NT2/D1 (cell line): ENCODE measurements at regions not wholly inside any gene's neighbourhood (a gene's known extent, or its start where the extent isn't known, plus 50 kb on each side); places are given as distances from the start of the nearest gene placed in this dataset.
"Not testable (repeated sequence)": the region's sequence is repeated elsewhere in the genome, so short reads cannot be mapped to it uniquely, and the experiment has no call there.

Experiments
- DNase-seq: peaks from one replicate; pipeline ENCODE4 v3.0.0-alpha.2; 2011; ENCODE audit warnings: low read depth, low spot score
- H3K27me3 ChIP-seq: 2 replicates; pipeline ENCODE4 v1.6.0; 2011; ENCODE audit warnings: mild to moderate bottlenecking; ENCODE audit not compliant: insufficient read length, insufficient read depth
- H3K36me3 ChIP-seq: 2 replicates; pipeline ENCODE4 v1.6.1; 2011; ENCODE audit warnings: mild to moderate bottlenecking, low read length, mixed read lengths; ENCODE audit not compliant: insufficient read depth, insufficient read length
- H3K4me1 ChIP-seq: 2 replicates; pipeline ENCODE4 v1.5.1; 2011; ENCODE audit not compliant: insufficient read depth, insufficient read length
- H3K4me3 ChIP-seq: 2 replicates; pipeline ENCODE4 v1.5.1; 2011; ENCODE audit warnings: low read depth; ENCODE audit not compliant: insufficient read length
- H3K9ac ChIP-seq: 2 replicates; pipeline ENCODE4 v1.6.0; 2011; ENCODE audit warnings: low read depth; ENCODE audit not compliant: insufficient read length
- H3K9me3 ChIP-seq: 2 replicates; pipeline ENCODE4 v1.5.1; 2011; ENCODE audit warnings: mild to moderate bottlenecking, low read length; ENCODE audit not compliant: insufficient read depth
- SUZ12 ChIP-seq: IDR thresholded peaks from 2 replicates; pipeline ENCODE4 v1.6.1; 2011; ENCODE audit not compliant: insufficient read length, insufficient read depth; ENCODE audit errors: extremely low read depth
- YY1 ChIP-seq: IDR thresholded peaks from 2 replicates; pipeline ENCODE4 v1.6.1; 2011; ENCODE audit not compliant: insufficient read length, insufficient read depth
- ZNF274 ChIP-seq: IDR thresholded peaks from 2 replicates; pipeline ENCODE4 v1.6.1; 2011; ENCODE audit warnings: mild to moderate bottlenecking, low read depth, low read length

GRCh38 chr4:45453258-45453853, 670.5 kb downstream of the GABRG1 start:
- Histone ChIP-seq H3K9me3 (no peaks in the 10 kb centered on the region), H3K4me1 (no peaks in the 10 kb centered on the region), H3K27me3 (no peaks in the 10 kb centered on the region), H3K9ac (no peak overlapping the region), H3K36me3 (no peaks in the 10 kb centered on the region), H3K4me3 (no peak overlapping the region)
- DNase-seq = peak; percentile 20
- TF ChIP-seq ZNF274 = no peak

- no peaks in the 10 kb centered on the region for H3K4me1 ChIP-seq
- TF ChIP-seq SUZ12 = no peak
- TF ChIP-seq ZNF274 = no peak
- TF ChIP-seq YY1 = no peak
- DNase-seq = no peak
- no peak overlapping the region for H3K4me3 ChIP-seq
- H3K36me3 ChIP-seq = no peaks in the 10 kb centered on the region
- H3K9ac ChIP-seq = no peak overlapping the region
- no peaks in the 10 kb centered on the region for H3K9me3 ChIP-seq
- no peaks in the 10 kb centered on the region for H3K27me3 ChIP-seq
Measured at GRCh38 chr4:45442466-45442865, 681.4 kb downstream of the GABRG1 start.

- H3K9me3 ChIP-seq = no peaks in the 10 kb centered on the region
- no peaks in the 10 kb centered on the region for H3K27me3 ChIP-seq
- H3K4me1 ChIP-seq = no peaks in the 10 kb centered on the region
- DNase-seq = no peak
- no peaks in the 10 kb centered on the region for H3K36me3 ChIP-seq
- H3K9ac ChIP-seq = no peak overlapping the region
- no peak for TF ChIP-seq SUZ12
- no peak for TF ChIP-seq ZNF274
- TF ChIP-seq YY1 = no peak
- H3K4me3 ChIP-seq = no peak overlapping the region
Measured at GRCh38 chr4:45438047-45438446, 685.8 kb downstream of the GABRG1 start.

- Histone ChIP-seq H3K9ac (no peak overlapping the region), H3K36me3 (no peaks in the 10 kb centered on the region), H3K4me1 (no peaks in the 10 kb centered on the region), H3K4me3 (no peak overlapping the region), H3K9me3 (no peaks in the 10 kb centered on the region), H3K27me3 (no peaks in the 10 kb centered on the region)
- DNase-seq = no peak
- TF ChIP-seq YY1 = no peak
- no peak for TF ChIP-seq ZNF274
- no peak for TF ChIP-seq SUZ12
Measured at GRCh38 chr4:45437381-45437780, 686.5 kb downstream of the GABRG1 start.

- no peaks in the 10 kb centered on the region for H3K9me3 ChIP-seq
- H3K9ac ChIP-seq = no peak overlapping the region
- TF ChIP-seq ZNF274 = no peak
- no peak for TF ChIP-seq YY1
- TF ChIP-seq SUZ12 = no peak
- no peaks in the 10 kb centered on the region for H3K4me1 ChIP-seq
- H3K27me3 ChIP-seq = no peaks in the 10 kb centered on the region
- H3K36me3 ChIP-seq = no peaks in the 10 kb centered on the region
- H3K4me3 ChIP-seq = no peak overlapping the region
- DNase-seq = no peak
Measured at GRCh38 chr4:45425135-45425534, 698.7 kb downstream of the GABRG1 start.

GRCh38 chr4:45423896-45424295, 697.5 kb upstream of the GNPDA2 start:
- Histone ChIP-seq H3K9me3 (no peaks in the 10 kb centered on the region), H3K36me3 (no peaks in the 10 kb centered on the region), H3K27me3 (no peaks in the 10 kb centered on the region), H3K4me1 (no peaks in the 10 kb centered on the region), H3K4me3 (no peak overlapping the region), H3K9ac (no peak overlapping the region)
- TF ChIP-seq YY1 (no peak), ZNF274 (no peak), SUZ12 (no peak)
- no peak for DNase-seq

DNA sequence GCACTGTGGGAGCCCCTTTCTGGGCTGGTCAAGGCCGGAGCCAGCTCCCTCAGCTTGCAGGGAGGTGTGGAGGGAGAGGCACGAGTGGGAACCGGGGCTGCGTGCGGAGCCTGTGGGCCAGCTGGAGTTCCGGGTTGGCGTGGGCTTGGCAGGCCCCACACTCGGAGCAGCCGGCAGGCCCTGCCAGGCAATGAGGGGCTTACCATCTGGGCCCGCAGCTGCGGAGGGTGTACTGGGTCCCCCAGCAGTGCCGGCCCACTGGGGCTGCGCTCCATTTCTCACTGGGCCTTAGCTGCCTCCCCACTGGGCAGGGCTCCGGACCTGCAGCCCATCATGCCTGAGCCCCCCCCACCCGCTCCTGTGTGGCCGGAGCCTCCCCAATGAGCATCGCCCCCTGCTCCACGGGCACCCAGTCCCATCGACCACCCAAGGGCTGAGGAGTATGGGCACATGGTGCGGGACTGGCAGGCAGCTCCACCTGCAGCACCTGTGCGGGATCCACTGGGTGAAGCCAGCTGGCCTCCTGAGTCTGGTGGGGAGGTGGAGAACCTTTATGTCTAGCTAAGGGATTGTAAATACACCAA, 693.8 kb upstream of the GNPDA2 start:
- DNase-seq, H3K4me3 ChIP-seq, H3K9ac ChIP-seq, H3K27me3 ChIP-seq, H3K4me1 ChIP-seq, H3K36me3 ChIP-seq, H3K9me3 ChIP-seq: not testable (repeated sequence)

- DNase-seq = no peak
- no peak for TF ChIP-seq SUZ12
- H3K9ac ChIP-seq = no peak overlapping the region
- no peaks in the 10 kb centered on the region for H3K27me3 ChIP-seq
- no peak overlapping the region for H3K4me3 ChIP-seq
- no peaks in the 10 kb centered on the region for H3K36me3 ChIP-seq
- H3K4me1 ChIP-seq = no peaks in the 10 kb centered on the region
- no peaks in the 10 kb centered on the region for H3K9me3 ChIP-seq
Measured at GRCh38 chr4:45410701-45411210, 684.4 kb upstream of the GNPDA2 start.
